H1 (cell line): ENCODE measurements at regions not wholly inside any gene's neighbourhood (a gene's known extent, or its start where the extent isn't known, plus 50 kb on each side); places are given as distances from the start of the nearest gene placed in this dataset.

ENCODE experiments used
- CTCF ChIA-PET: fragments of 300-600 bp; sonication (Branson Sonifier 250); formaldehyde crosslinking; loops from one replicate; lab custom pipeline; 2021; ENCODE audit not compliant: partially characterized antibody; lab: Charles Lee
- POLR2A ChIA-PET: fragments of 300-600 bp; sonication (Branson Sonifier 250); formaldehyde crosslinking; loops from one replicate; lab custom pipeline; 2021; ENCODE audit warnings: inconsistent platforms; ENCODE audit not compliant: partially characterized antibody; lab: Charles Lee
- DNase-seq, 2 experiments: peaks; one replicate each; pipeline versions ENCODE4 v3.0.0 to v3.0.0-alpha.2; 2010 to 2022; ENCODE audit warnings: low spot score in 2 of 2, low read depth in 1 of 2, mixed read lengths in 1 of 2
- FAIRE-seq: peaks from 2 replicates; lab custom pipeline; 2011; peaks lifted over from hg19 to GRCh38; lab: Jason Lieb, UNC
- H2AFZ ChIP-seq: 2 replicates; pipeline ENCODE4 v1.8.1; 2012; ENCODE audit warnings: low read length, inconsistent platforms
- H2AK5ac ChIP-seq: 2 replicates; pipeline ENCODE4 v1.6.1; 2013; ENCODE audit warnings: low read depth, low read length
- H2BK120ac ChIP-seq: replicated peaks from 2 replicates; pipeline ENCODE3; 2013; ENCODE audit warnings: low read depth, low read length, inconsistent platforms
- H2BK12ac ChIP-seq: 2 replicates; pipeline ENCODE4 v1.6.1; 2013; ENCODE audit warnings: low read depth, low read length
- H2BK15ac ChIP-seq: 2 replicates; pipeline ENCODE4 v1.6.1; 2013; ENCODE audit warnings: low read length
- H2BK20ac ChIP-seq: 2 replicates; pipeline ENCODE4 v1.6.1; 2013; ENCODE audit warnings: low read length
- H2BK5ac ChIP-seq: 2 replicates; pipeline ENCODE4 v1.6.1; 2013; ENCODE audit warnings: low read depth, low read length
- H3K14ac ChIP-seq: 2 replicates; pipeline ENCODE4 v1.6.1; 2013; ENCODE audit warnings: inconsistent platforms; ENCODE audit not compliant: insufficient read length
- H3K18ac ChIP-seq: 2 replicates; pipeline ENCODE4 v1.6.1; 2013; ENCODE audit warnings: low read length; ENCODE audit errors: extremely low read depth
- H3K23ac ChIP-seq: 2 replicates; pipeline ENCODE4 v1.6.1; 2013; ENCODE audit warnings: inconsistent platforms; ENCODE audit not compliant: insufficient read length
- H3K23me2 ChIP-seq: 2 replicates; pipeline ENCODE4 v1.6.1; 2013; ENCODE audit warnings: low read depth, low read length
- H3K27ac ChIP-seq: 2 replicates; pipeline ENCODE4 v1.6.1; 2011; ENCODE audit warnings: low read depth, low read length, inconsistent platforms
- H3K27me3 ChIP-seq, 4 experiments: replicated peaks in 1 of 4; 1 replicate in 1 of 4; 2 replicates in 3 of 4; pipeline versions ENCODE4 v1.6.1 to v1.8.1; 2011 to 2013; ENCODE audit warnings: low read length in 3 of 4, mild to moderate bottlenecking in 3 of 4, inconsistent platforms in 2 of 4, mixed read lengths in 2 of 4, moderate library complexity in 1 of 4; ENCODE audit not compliant: control insufficient read depth in 3 of 4, insufficient read depth in 3 of 4; ENCODE audit errors: extremely low read depth in 1 of 4
- H3K36me3 ChIP-seq, 4 experiments: 2 replicates each; pipeline versions ENCODE4 v1.6.1 to v1.8.1; 2011 to 2013; ENCODE audit warnings: mild to moderate bottlenecking in 4 of 4, low read length in 3 of 4, moderate library complexity in 2 of 4, control low read depth in 1 of 4, inconsistent platforms in 1 of 4; ENCODE audit not compliant: insufficient read depth in 4 of 4, control insufficient read depth in 2 of 4
- H3K4ac ChIP-seq: replicated peaks from 2 replicates; pipeline ENCODE3; 2013; ENCODE audit warnings: low read length, low read depth, mixed read lengths, inconsistent platforms; ENCODE audit not compliant: insufficient read length
- H3K4me1 ChIP-seq, 4 experiments: replicated peaks in 1 of 4; 1 replicate in 1 of 4; 2 replicates in 3 of 4; pipeline versions ENCODE4 v1.6.1 to v1.8.1; 2011 to 2013; ENCODE audit warnings: low read length in 3 of 4, inconsistent platforms in 2 of 4, mixed read lengths in 1 of 4; ENCODE audit not compliant: insufficient read depth in 4 of 4, control insufficient read depth in 3 of 4
- H3K4me2 ChIP-seq, 2 experiments: 2 replicates each; pipeline versions ENCODE4 v1.6.1 to v1.8.1; 2011 to 2013; ENCODE audit warnings: low read depth in 2 of 2, low read length in 2 of 2, control low read depth in 1 of 2, inconsistent platforms in 1 of 2, mild to moderate bottlenecking in 1 of 2; ENCODE audit not compliant: insufficient read depth in 1 of 2
- H3K4me3 ChIP-seq, 4 experiments: fragments of 200-600, 300-600 bp in 1 of 4; sonication (generic), shearing (Covaris generic), sonication (Bioruptor Twin) in 1 of 4; 2 replicates each; pipeline versions ENCODE4 v1.5.1 to v1.8.1; 2011 to 2016; ENCODE audit warnings: low read length in 4 of 4, low read depth in 3 of 4, control low read depth in 2 of 4, inconsistent platforms in 2 of 4, mild to moderate bottlenecking in 2 of 4, mixed read lengths in 1 of 4, moderate library complexity in 1 of 4; ENCODE audit not compliant: insufficient read depth in 2 of 4; ENCODE audit errors: extremely low read depth in 1 of 4
- H3K56ac ChIP-seq: replicated peaks from 2 replicates; pipeline ENCODE3; 2013; ENCODE audit warnings: low read depth, mild to moderate bottlenecking, mixed read lengths, low read length, inconsistent platforms; ENCODE audit not compliant: insufficient read length
- H3K79me1 ChIP-seq: 2 replicates; pipeline ENCODE4 v1.6.1; 2013; ENCODE audit warnings: low read depth, low read length, control low read depth
- H3K79me2 ChIP-seq, 2 experiments: 2 replicates each; pipeline versions ENCODE4 v1.6.1 to v1.8.1; 2012 to 2013; ENCODE audit warnings: low read length in 2 of 2, mild to moderate bottlenecking in 2 of 2, inconsistent platforms in 1 of 2; ENCODE audit not compliant: insufficient read depth in 2 of 2, control insufficient read depth in 1 of 2
- H3K9ac ChIP-seq, 4 experiments: replicated peaks in 1 of 4; 1 replicate in 1 of 4; 2 replicates in 3 of 4; pipeline versions ENCODE4 v1.6.1 to v1.8.1; 2011 to 2013; ENCODE audit warnings: low read depth in 3 of 4, low read length in 3 of 4, control low read depth in 2 of 4, mild to moderate bottlenecking in 2 of 4, moderate library complexity in 2 of 4, inconsistent platforms in 1 of 4; ENCODE audit errors: extremely low read depth in 1 of 4
- H3K9me3 ChIP-seq, 2 experiments: 2 replicates each; pipeline versions ENCODE4 v1.6.1 to v1.8.1; 2012 to 2013; ENCODE audit warnings: mild to moderate bottlenecking in 2 of 2, moderate library complexity in 2 of 2, control low read depth in 1 of 2, inconsistent platforms in 1 of 2, low read depth in 1 of 2, low read length in 1 of 2, mixed read lengths in 1 of 2; ENCODE audit not compliant: insufficient read depth in 2 of 2
- H4K20me1 ChIP-seq, 2 experiments: replicated peaks in 1 of 2; 2 replicates each; pipeline versions ENCODE3 to v1.8.1; 2011 to 2013; ENCODE audit warnings: inconsistent platforms in 2 of 2, low read length in 2 of 2, mild to moderate bottlenecking in 1 of 2; ENCODE audit not compliant: insufficient read depth in 2 of 2, control insufficient read depth in 1 of 2
- H4K5ac ChIP-seq: 2 replicates; pipeline ENCODE4 v1.6.1; 2013; ENCODE audit warnings: low read length, low read depth, mixed read lengths, inconsistent platforms; ENCODE audit not compliant: insufficient read length
- H4K8ac ChIP-seq: 2 replicates; pipeline ENCODE4 v1.8.0; 2013; ENCODE audit warnings: mild to moderate bottlenecking, moderate library complexity, low read length, inconsistent platforms; ENCODE audit not compliant: insufficient read depth; ENCODE audit errors: extremely low read depth
- H4K91ac ChIP-seq: replicated peaks from 2 replicates; pipeline ENCODE3; 2013; ENCODE audit warnings: low read length, mixed read lengths, inconsistent platforms; ENCODE audit not compliant: insufficient read length
- BACH1 ChIP-seq: IDR thresholded peaks from 2 replicates; pipeline ENCODE4 v1.6.1; 2012; ENCODE audit warnings: low read length, improper control_type of control experiment
- JUND ChIP-seq: IDR thresholded peaks from 2 replicates; pipeline ENCODE4 v1.6.1; 2011; ENCODE audit warnings: mild to moderate bottlenecking, improper control_type of control experiment, low read length
- WGBS, 2 experiments: shearing (Covaris generic) in 1 of 2; methylation state at CpG; one replicate each; pipeline versions ENCODE4 v1.1.6 to v1.1.7; 2013 to 2015; ENCODE audit warnings: low lambda C conversion rate in 2 of 2, mixed read lengths in 2 of 2, inconsistent platforms in 1 of 2, low coverage in 1 of 2, missing lambda C conversion rate in 1 of 2; ENCODE audit not compliant: insufficient replicate concordance in 2 of 2, insufficient coverage in 1 of 2, insufficient read length in 1 of 2; ENCODE audit errors: extremely low coverage in 1 of 2, missing lambda C conversion rate in 1 of 2; 5-methylcytosine and 5-hydroxymethylcytosine counted together

DNA sequence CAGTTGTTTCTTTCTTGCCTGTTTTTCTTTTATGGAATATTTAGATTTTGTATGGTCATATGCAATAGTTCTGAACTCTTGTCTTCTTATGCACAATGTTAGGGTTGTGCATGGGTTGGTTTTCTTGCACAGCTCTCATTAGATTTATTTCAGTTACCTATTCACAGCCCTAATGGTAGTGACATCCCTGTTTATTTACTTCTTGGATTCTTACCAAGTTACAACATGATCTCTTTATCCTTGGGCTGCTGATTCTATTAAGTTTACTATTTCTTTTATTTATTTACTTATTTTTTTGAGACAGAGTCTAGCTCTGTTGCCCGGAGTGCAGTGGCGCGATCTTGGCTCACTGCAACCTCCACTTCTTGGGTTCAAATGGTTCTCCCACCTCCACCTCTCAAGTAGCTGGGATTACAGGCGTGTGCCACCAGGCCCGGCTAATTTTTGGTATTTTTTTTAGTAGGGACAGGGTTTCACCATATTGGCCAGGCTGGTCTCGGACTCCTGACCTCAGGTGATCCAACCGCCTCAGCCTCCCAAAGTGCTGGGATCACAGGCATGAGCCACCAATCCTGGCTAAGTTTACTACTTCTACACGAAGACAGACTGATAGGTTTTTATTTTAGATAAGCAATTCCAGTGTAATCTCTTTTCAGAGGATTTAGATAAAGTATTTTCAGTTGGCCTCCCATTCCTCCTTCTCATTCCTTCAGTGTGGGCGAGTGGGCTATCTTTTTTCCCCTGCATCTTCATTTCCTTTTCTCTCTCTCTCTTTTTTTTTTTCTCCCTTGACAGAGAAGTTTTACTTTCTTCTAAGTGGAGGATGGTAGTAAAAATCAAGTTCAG is 395.1 kb upstream of the RGS6 start:
- H3K56ac ChIP-seq = no peak overlapping the region
- H3K4me1 ChIP-seq = peaks cover 0 to 8% (median 3%) of the 10 kb centered on the region in 4 experiments; a peak in 3 of 7 replicates
- TF ChIP-seq BACH1 (no peak), JUND (no peak)
- H3K9ac ChIP-seq = no peak overlapping the region
- H2BK15ac ChIP-seq = no peak overlapping the region
- no peak overlapping the region for H2BK12ac ChIP-seq
- H2BK120ac ChIP-seq = no peak overlapping the region
- H3K14ac ChIP-seq = no peak overlapping the region
- no peak overlapping the region for H4K8ac ChIP-seq
- H3K9me3 ChIP-seq = no peaks in the 10 kb centered on the region
- no peak overlapping the region for H3K4me3 ChIP-seq
- H3K18ac ChIP-seq = no peak overlapping the region
- no peak overlapping the region for H4K5ac ChIP-seq
- H3K27me3 ChIP-seq = no peaks in the 10 kb centered on the region
- no peaks in the 10 kb centered on the region; the same call in 1 of the 2 replicates for H3K79me1 ChIP-seq
- no peak overlapping the region for H2AK5ac ChIP-seq
- ChIA-PET POLR2A (no interaction called here), CTCF (interaction anchor here (0.6 to 1.2 kb wide), 3 partner anchors 13 to 221 kb away, joined by 3 to 5 read pairs (median 3); no protein-coding TSS in a partner anchor)
- DNase-seq (no peak), FAIRE-seq (no peak)
- 86% methylated on average over 9 of the region's 9 CpGs; no CpG with 5 or more reads in 1 of the 2 experiments for WGBS, 2 experiments
- no peaks in the 10 kb centered on the region for H3K36me3 ChIP-seq
- no peak overlapping the region for H3K4ac ChIP-seq
- H3K79me2 ChIP-seq = peaks cover 0 to 26% of the 10 kb centered on the region in 2 experiments; a peak in 1 of 4 replicates
- H2BK20ac ChIP-seq = no peak overlapping the region
- no peak overlapping the region for H4K91ac ChIP-seq
- no peak overlapping the region for H3K23ac ChIP-seq
- H2BK5ac ChIP-seq = no peak overlapping the region
- no peaks in the 10 kb centered on the region for H3K23me2 ChIP-seq
- H2AFZ ChIP-seq = no peak overlapping the region
- no peak overlapping the region for H3K4me2 ChIP-seq
- H4K20me1 ChIP-seq = peaks cover 0 to 2% of the 10 kb centered on the region in 2 experiments
- H3K27ac ChIP-seq = no peak overlapping the region
